MM.1S (cell line): ENCODE measurements at regions not wholly inside any gene's neighbourhood (a gene's known extent, or its start where the extent isn't known, plus 50 kb on each side); places are given as distances from the start of the nearest gene placed in this dataset.

Experiments used
- CTCF ChIP-seq: fragments of 300-600 bp; sonication (generic); IDR thresholded peaks from 2 replicates; pipeline ENCODE4 v1.5.1; 2016; ENCODE audit warnings: antibody characterized with exemption, low read length, mixed read lengths
- EZH2phosphoT487 ChIP-seq: fragments of 300-600 bp; sonication (generic); IDR thresholded peaks from 2 replicates; pipeline ENCODE4 v1.6.1; 2018; ENCODE audit warnings: antibody characterized with exemption, low read length

DNA sequence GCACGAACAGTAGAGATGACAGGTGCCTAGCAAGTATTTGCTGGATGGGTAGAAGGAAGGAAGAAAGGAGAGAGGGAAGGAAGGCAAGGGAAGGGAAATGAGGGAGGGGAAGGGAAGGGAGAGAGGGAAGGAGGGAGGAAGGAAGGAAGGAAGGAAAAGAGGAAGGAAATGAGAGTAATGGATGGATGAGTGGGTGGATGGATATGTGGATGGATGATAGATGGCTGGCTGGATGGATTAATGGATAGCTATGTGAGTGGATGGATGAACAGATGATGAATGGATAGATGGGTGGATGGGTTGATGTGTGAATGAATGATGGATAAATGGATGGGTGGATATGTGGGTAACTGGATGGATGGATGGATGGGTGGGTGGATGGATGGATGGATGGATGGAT lies 125.9 kb upstream of the FGF3 start:
- TF ChIP-seq CTCF: no peak
- TF ChIP-seq EZH2phosphoT487: no peak
